Gastroesophageal sphincter (tissue), 3 donors: ENCODE measurements at regions not wholly inside any gene's neighbourhood (a gene's known extent, or its start where the extent isn't known, plus 50 kb on each side); places are given as distances from the start of the nearest gene placed in this dataset.

Experiments used
- POLR2AphosphoS5 ChIP-seq: sonication (generic); formaldehyde crosslinking; IDR thresholded peaks from one replicate; pipeline ENCODE4 v1.6.1; 2017; ENCODE audit warnings: antibody characterized with exemption
- TF ChIP-seq, protein P1 (sequence below), 4 experiments: fragments of 200-600 bp in 2 of 4; fragments of 450-650 bp in 2 of 4; sonication (generic) in 1 of 4; IDR thresholded peaks; one replicate each; pipeline ENCODE4 v1.5.1; 2017 to 2019; ENCODE audit warnings: antibody characterized with exemption in 4 of 4, mild to moderate bottlenecking in 2 of 4, moderate library complexity in 2 of 4

DNA sequence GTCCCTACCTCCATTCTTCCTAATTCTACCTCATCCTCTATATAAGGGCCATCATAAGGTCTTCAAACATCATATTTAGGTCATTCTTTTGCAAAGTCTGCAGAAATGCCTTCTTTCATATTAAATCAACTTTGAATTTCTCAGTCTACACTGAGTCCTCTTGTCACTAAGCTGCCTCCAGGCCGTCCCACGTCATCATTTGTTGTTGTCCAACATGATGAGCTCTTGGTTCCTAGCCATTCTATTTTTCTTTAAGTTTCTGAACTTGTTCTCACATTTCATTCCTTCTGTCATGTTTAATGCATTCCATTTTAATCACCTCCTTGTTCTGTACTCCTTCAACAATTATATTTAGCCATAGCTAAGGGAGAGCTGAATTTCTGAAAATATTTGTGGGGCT is 59.2 kb upstream of the PGR start:
- TF ChIP-seq POLR2AphosphoS5 = no peak
- TF ChIP-seq, protein P1, sequence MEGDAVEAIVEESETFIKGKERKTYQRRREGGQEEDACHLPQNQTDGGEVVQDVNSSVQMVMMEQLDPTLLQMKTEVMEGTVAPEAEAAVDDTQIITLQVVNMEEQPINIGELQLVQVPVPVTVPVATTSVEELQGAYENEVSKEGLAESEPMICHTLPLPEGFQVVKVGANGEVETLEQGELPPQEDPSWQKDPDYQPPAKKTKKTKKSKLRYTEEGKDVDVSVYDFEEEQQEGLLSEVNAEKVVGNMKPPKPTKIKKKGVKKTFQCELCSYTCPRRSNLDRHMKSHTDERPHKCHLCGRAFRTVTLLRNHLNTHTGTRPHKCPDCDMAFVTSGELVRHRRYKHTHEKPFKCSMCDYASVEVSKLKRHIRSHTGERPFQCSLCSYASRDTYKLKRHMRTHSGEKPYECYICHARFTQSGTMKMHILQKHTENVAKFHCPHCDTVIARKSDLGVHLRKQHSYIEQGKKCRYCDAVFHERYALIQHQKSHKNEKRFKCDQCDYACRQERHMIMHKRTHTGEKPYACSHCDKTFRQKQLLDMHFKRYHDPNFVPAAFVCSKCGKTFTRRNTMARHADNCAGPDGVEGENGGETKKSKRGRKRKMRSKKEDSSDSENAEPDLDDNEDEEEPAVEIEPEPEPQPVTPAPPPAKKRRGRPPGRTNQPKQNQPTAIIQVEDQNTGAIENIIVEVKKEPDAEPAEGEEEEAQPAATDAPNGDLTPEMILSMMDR (IDR thresholded peaks at IDR 0.05) = no peak
